HEK293 (cell line): ENCODE measurements at regions not wholly inside any gene's neighbourhood (a gene's known extent, or its start where the extent isn't known, plus 50 kb on each side); places are given as distances from the start of the nearest gene placed in this dataset.

Experiments used
- ZNF132 ChIP-seq: fragments of 450-650 bp; formaldehyde crosslinking; IDR thresholded peaks from 2 replicates; pipeline ENCODE4 v1.5.1; 2017; ENCODE audit warnings: missing biosample characterization, missing genetic modification characterization, borderline replicate concordance
- TF ChIP-seq, protein P1 (sequence below): fragments of 450-650 bp; formaldehyde crosslinking; IDR thresholded peaks from 2 replicates; pipeline ENCODE4 v1.5.1; 2016; ENCODE audit warnings: missing biosample characterization, missing genetic modification characterization

DNA sequence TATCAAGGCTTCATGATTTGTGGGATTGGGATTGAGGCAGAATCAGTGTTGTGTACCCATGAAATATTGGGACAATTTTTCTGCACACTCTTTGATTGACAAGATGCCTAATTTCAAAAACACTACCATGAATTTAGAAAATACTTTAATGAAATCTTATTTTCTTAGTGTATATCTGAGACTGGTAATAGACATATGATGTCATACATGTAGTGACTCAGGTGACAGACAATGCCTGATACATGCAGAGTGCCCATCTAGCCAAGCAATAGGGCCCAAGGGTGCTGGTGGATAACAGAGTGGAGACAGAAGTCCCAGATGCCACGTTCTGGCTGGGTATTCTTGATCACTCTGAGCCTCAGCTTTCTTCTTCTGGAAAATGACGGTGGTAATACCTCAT, 279.6 kb upstream of the ARID1B start:
- TF ChIP-seq, protein P1, sequence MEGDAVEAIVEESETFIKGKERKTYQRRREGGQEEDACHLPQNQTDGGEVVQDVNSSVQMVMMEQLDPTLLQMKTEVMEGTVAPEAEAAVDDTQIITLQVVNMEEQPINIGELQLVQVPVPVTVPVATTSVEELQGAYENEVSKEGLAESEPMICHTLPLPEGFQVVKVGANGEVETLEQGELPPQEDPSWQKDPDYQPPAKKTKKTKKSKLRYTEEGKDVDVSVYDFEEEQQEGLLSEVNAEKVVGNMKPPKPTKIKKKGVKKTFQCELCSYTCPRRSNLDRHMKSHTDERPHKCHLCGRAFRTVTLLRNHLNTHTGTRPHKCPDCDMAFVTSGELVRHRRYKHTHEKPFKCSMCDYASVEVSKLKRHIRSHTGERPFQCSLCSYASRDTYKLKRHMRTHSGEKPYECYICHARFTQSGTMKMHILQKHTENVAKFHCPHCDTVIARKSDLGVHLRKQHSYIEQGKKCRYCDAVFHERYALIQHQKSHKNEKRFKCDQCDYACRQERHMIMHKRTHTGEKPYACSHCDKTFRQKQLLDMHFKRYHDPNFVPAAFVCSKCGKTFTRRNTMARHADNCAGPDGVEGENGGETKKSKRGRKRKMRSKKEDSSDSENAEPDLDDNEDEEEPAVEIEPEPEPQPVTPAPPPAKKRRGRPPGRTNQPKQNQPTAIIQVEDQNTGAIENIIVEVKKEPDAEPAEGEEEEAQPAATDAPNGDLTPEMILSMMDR: no peak
- no peak for TF ChIP-seq ZNF132 (tag by site-specific recombination)
